HG02759 (cell line): ENCODE measurements at regions not wholly inside any gene's neighbourhood (a gene's known extent, or its start where the extent isn't known, plus 50 kb on each side); places are given as distances from the start of the nearest gene placed in this dataset.

ENCODE experiments used
- ATAC-seq: cut with Tn5 transposase; IDR thresholded peaks from one replicate; pipeline ENCODE4 v1.9.1; 2021; ENCODE audit warnings: mild to moderate bottlenecking, moderate library complexity; ENCODE audit not compliant: unreplicated experiment

DNA sequence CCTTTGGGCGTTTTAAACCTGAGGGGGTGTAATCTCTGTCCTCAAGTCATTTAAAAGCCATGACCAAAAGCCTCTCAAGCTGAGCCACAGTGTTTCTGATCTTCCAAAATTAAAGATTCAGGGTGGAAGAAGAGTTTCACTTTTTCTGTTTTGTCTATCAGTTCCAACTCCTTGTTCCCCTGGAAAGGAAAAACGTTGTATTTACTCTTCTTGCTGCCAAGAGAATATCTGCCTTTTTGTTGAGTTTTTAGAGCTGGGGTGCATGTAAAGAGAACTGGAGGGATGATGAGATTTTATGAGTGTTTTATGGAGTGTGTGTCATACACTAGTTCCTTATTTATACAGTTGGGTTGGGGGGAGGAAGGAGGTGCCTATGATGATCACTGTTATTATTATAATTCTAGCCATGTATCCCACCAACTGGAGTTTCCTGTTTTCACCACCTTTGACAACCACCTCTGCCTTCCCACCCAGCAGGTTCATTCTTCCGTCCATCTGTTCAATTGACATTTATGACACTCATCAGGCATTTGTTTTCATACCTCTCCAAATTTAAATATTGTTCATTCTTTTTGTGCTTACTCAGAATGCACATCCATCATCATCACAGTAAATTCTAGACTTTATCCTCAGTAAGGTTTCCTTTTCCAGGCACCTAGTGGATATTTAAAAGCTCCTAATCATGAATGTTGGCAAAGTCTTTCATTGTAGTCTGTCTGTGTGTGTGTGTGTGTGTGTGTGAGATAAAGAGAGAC is 97.9 kb upstream of the MPDZ start:
- no peak for ATAC-seq

DNA sequence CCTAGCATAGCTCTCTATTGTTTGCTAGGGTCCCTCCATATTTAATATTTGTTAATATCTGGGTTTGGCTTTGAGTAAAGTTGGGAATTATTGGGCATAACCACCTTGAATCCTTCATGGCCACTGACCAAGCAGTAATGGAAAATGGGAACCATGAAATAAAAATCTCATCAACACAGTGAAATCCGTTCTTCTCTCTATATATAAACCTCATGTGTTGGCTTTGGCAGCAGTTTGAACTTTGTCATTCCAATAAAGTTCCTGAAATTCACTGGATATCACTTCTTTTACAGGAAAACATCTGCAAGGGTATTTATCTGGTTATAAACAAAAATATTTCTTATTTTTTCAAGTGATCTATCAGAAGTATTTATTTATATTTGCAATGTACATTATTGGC is 93.0 kb upstream of the MPDZ start:
- ATAC-seq: no peak

DNA sequence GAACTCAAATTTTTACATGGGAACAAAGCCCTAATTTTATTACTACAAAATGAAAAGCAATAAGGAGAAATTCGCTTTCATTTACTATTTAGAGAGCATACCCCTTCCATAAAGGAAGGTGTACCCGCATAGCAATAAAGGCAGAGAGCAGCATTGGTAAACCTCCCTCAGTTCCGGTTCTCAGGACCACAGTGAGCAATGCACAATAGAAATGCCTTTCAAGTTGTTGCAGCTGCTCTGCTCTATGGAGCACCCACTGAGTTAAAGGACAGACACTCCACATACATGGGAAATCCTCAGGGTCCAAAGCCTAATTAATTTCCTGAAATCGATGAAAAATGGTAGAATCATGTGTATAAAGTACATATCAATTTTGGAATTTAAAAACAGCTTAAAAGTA is 89.9 kb upstream of the MPDZ start:
- no peak for ATAC-seq

DNA sequence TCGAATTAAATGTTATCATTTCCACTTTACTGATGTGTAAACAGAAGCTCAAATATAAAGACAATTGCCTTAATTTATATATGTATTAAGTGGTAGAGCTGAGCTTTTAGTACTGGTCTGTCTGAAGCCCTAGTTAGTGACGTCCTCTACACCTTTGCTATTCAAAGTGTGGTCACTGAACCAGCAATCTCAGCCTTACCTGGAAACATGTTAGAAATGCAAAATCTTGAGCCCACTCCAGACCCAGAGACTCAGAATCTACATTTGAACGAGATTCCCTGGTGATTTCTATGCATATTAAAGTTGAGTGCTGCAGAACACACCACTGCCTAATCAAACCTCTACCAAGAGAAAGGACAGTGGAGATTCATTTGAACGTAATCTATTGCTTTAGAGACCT is 88.3 kb upstream of the MPDZ start:
- ATAC-seq: no peak

DNA sequence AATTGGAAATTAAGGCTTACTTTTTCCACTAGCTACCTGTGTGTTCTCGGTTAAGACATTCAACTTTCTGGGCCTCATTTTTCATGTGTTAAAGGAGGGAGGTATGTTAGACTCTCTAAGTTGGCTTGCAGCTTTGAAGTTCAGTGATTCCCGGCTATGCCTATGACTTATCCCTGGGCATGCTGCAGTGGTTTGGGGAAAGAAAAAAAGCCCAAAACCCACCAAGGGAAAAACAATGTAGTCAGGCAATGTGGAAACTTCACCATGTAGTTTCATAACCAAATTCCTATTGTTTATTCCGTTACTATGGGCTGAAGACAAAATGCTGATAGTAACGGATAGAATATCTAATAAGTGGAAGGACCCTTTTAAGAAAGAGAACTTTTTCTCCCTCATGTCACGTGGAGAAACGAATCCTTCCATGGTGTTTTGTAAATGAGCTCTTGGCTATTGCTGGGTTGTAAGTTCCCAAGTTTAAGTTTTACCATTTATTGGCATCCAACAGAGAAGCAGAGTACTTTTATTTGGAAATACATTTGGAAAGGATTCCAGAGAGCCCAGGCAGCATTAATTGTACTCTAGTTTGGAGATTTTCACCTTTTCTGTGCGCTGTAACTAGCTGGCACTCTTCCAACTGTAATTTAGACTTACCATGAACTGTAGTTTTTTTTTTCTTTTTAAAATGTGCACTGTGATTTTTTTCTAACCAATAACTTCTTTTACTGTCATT is 84.9 kb upstream of the MPDZ start:
- no peak for ATAC-seq

DNA sequence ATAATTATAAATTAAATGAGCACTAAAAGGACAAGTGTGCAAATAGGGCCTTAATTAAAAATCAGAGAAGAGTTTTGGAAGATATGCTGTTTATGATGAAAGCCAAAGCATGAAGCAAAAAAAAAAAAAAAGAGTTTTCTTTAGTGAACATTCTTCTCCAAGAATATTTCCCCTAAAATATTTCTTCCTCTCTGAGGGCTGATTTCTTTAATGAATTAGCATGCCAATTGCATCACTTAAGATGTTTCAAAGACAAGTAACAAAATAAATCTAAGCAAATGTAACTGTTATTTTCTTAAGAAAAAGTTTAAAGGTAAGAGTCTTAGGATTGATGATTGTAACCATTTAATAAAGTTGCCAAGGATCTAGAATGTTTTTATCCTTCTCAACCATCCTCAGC is 81.6 kb upstream of the MPDZ start:
- no peak for ATAC-seq

DNA sequence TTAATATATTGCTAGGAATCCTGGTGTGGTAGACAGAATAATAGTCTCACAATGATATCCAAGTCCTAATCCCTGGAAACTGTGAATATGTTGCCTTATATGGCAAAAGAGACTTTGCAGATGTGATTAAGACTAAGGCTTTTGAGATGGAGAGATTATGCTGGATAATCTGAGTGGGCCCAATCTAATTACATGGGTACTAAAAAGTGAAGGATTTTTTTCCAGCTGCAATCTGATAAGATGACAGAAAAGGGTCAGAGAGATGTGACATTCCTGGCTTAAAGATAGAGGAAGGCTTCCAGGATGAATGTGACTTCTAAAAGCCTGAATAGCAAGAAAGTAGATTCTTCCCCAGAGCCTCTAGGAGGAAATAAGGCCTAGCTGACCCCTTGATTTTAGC is 80.7 kb upstream of the MPDZ start:
- ATAC-seq: no peak

DNA sequence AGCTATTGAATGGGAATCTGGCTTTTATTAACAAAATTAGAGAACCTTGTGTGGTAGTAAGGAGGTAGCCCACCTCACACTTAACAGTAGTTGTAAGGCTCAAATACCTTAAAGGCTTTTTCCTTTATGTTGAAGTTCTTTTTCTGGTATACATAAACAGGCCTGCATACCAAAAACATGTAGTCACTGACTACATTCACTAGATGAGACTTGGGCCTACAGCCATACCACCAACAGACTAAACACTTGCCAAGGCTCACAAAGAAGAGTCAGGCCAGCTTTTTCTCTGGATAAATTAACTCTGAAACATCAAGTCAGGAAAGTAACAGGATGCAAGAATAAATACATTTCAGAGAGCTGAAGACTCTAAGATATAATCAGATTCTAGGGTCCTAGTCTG is 78.6 kb upstream of the MPDZ start:
- no peak for ATAC-seq

DNA sequence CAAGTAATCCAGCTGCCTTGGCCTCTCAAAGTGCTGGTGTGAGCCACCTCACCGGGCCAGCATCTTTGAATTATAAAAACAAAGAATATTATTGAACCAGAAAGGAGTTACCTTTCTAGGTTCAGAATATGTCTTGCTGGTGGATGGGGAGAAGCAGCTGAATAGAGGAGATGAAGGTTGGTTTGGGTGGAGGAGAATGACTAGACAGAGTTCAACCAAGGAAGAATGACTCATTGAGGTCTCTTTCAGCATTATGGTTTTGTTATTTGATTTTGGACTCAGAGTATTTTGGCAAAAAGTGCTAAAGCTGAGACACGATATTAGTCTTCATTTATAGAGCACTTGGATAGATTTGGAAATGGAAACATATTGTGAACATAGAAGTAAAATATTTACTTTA is 75.2 kb upstream of the MPDZ start:
- no peak for ATAC-seq

DNA sequence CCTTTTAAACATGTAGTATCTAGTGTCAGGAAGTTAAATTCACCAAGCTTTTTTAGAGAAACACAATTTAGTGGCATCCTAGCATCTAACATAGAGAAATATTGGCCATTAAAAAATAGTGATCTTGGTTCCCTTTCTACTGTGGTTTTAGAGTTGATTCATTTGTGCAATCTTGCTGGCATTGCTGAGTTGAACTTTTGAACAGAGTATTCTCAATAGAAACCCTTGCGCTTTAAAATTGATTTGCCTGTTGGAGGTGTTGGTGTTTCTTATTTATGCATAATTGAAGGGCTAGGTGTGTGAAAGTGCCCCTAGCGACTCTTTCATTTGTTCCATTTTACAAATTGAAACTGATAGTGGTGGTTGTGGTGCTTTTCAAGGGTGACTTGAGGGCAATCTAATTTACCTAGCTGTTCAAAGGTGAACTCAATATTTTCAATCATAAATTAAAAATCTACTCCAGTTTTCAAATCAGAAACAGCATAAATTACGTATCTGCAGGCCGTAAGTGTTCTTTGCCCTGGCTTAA is 73.0 kb upstream of the MPDZ start:
- ATAC-seq: no peak

DNA sequence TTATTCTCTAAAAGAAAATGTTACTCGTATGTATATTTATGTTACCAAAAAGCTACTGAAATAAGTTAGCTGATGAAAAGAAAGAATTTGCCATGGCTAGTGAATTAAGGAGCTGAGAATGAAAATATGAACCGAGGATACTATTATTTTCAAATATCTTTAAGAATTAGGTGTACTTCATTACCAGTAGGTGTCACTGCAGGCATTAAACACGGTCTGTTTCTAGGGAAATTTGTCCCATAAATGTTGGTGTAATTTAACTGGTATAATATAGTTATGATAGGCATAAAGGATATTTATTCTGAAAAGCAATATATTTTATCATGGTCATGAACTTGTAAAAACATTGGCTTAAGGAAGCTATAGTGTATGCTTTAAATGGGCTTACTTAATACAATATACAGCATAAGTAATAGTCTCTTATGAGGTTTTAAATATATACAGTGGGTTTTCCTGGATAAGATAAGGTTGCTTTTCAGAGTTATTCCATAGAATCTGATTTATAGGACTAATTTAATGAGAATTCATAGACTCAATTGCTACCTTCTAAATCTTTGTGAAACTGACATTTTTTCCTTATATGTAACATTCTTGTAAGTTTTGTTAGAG is 72.4 kb upstream of the MPDZ start:
- no peak for ATAC-seq

DNA sequence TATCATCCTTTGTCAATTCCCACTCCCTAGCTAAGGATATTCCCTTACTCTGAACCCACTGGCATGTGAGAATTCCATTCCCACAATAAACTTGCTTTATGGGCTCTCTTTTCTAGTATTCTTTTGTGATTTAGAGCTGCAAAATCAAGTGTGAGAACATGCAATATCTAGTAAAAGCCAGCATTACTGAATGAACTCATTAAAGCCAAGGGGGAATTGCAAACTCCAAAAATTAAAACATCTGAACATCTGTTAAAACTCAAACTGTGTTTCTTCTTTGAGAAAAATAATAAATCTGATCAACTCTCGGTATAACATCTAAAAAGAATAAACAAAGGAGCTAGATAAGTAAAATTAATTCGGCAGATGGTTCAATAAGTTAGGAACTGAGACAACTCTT is 53.1 kb upstream of the MPDZ start:
- no peak for ATAC-seq

DNA sequence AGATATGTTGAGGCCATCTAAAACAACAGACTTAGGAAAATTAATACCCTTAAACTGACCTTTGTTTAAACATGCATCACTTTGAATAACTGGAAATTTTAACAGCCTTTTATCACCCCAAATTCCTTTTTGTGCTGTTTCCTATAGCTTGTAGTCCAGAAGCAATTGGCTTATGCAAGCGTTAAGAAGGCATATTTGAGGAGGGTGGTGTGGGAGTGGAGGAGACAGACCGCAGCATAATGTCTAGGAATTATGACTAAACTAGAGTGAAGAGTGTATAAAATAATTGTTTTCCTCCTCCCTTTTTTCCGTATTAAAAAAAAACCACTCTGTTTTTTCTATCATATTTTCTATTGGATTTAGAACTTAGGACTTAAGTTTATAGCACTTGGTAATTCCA is 51.8 kb upstream of the MPDZ start:
- ATAC-seq: no peak

DNA sequence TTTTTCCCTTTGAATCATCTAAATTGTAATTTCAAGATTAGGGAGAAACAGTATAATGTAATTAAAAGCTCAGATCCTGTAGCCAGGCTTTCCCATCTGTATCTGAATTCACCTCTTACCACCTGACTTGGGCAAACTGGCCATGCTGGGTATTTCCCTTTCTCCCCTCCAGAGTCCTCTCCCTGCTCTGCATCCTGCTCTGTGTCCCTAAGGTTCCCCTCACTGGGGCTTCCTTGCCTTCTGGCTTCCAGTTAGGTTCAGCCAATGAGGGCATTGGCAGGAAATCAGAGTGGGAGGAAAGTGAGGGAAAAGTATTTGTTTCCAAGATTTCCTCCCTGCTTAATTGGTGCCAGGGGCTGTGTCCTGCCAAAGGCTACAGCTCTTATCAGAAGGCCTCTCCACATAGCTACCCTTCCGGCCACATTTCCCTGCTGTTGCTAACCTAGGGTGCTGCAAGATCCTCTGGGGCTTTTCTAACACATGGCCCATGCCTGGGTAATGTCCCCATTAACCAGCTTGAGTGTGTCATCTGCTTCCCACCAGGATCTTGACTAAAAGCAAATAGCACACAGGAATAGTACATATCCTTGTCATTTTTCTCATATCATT is 51.0 kb upstream of the MPDZ start:
- no peak for ATAC-seq
